Upper lobe of left lung (tissue), 6 donors: ENCODE measurements at regions not wholly inside any gene's neighbourhood (a gene's known extent, or its start where the extent isn't known, plus 50 kb on each side); places are given as distances from the start of the nearest gene placed in this dataset.
A peak's percentile ranks its signal among the peaks of the same experiment; 100 is the strongest.

Experiments used
- ATAC-seq, 2 donors: fragments of 200-7000 bp; cut with Tn5 transposase; one replicate each; pipeline ENCODE4 v1.9.1; 2022; ENCODE audit warnings: mild to moderate bottlenecking in 2 of 2, moderate library complexity in 2 of 2; ENCODE audit not compliant: low FRiP score in 2 of 2
- DNase-seq, 2 donors: peaks; one replicate each; pipeline ENCODE4 v3.0.0-alpha.2; 2019 to 2020
- H3K27ac ChIP-seq, 4 donors: fragments of 200-600 bp; sonication (generic); one replicate each; pipeline ENCODE4 v1.5.1; 2016 to 2019
- H3K27me3 ChIP-seq, 4 donors: fragments of 200-600 bp; sonication (generic); one replicate each; pipeline ENCODE4 v1.5.1; 2017 to 2019
- H3K36me3 ChIP-seq, 4 donors: fragments of 200-600 bp; sonication (generic); one replicate each; pipeline ENCODE4 v1.5.1; 2016 to 2019
- H3K4me1 ChIP-seq, 4 donors: fragments of 200-600 bp; sonication (generic); one replicate each; pipeline ENCODE4 v1.5.1; 2018 to 2019
- H3K4me3 ChIP-seq, 4 donors: fragments of 200-600 bp; sonication (generic); one replicate each; pipeline ENCODE4 v1.5.1; 2017 to 2019; ENCODE audit warnings: mild to moderate bottlenecking in 2 of 4, moderate library complexity in 1 of 4
- H3K9me3 ChIP-seq, 4 donors: fragments of 200-600 bp; sonication (generic); one replicate each; pipeline ENCODE4 v1.5.1; 2018 to 2019
- CTCF ChIP-seq, 6 experiments: fragments of 450-650 bp in 4 of 6; fragments of 200-600 bp in 2 of 6; sonication (generic) in 2 of 6; IDR thresholded peaks; one replicate each; pipeline ENCODE4 v1.5.1; 2016 to 2019; ENCODE audit warnings: antibody characterized with exemption in 6 of 6
- EP300 ChIP-seq, 4 donors: sonication (generic); formaldehyde crosslinking; IDR thresholded peaks; one replicate each; pipeline ENCODE4 v1.5.1; 2017; ENCODE audit warnings: antibody characterized with exemption in 4 of 4, control low read depth in 2 of 4
- POLR2A ChIP-seq, 4 donors: fragments of 450-650 bp; IDR thresholded peaks; one replicate each; pipeline ENCODE4 v1.5.1; 2016 to 2017; ENCODE audit warnings: antibody characterized with exemption in 4 of 4, mild to moderate bottlenecking in 2 of 4
- POLR2AphosphoS5 ChIP-seq, 2 donors: sonication (generic); formaldehyde crosslinking; IDR thresholded peaks; one replicate each; pipeline ENCODE4 v1.5.1; 2017; ENCODE audit warnings: antibody characterized with exemption in 2 of 2
- WGBS, 2 donors: methylation state at CpG; one replicate each; pipeline ENCODE4 v1.1.5; 2017 to 2018; 5-methylcytosine and 5-hydroxymethylcytosine counted together
- small RNA-seq, 4 donors: library from RNA; depleted of rRNA; stranded (forward); fragments of <200 nt; gene quantifications; one replicate each; pipeline ENCODE3, GENCODE V24; 2016
- donor health status: DM: no; HTN: no; CAD: no; lungs with moderate emphysema.
- donor health status: DM: no; HTN: yes; CAD: no; lungs with severe emphysema.

DNA sequence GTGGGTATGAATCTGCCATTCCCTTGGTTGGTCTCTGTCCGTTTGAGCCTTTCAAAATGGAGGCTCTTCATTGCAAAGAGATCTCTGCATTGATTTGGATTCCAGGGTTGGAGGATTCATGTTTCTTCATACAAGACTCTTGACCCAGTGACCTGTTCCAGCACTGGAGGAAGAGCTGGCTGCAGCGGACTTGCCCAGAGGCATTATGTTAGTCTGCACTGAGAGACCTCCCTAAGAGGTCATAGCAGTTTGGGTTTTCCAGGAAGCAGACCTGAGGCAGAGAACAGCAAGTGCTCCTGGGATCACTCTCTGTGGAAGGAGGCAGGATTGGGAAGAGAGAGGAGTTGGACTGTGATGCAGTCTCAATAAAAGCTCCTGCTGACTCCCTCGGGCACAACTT, 57.7 kb upstream of the PTPRT start:
- no peaks in the 10 kb centered on the region for H3K27me3 ChIP-seq
- no peak overlapping the region for H3K4me3 ChIP-seq
- H3K9me3 ChIP-seq, result no peaks in the 10 kb centered on the region
- no peaks in the 10 kb centered on the region for H3K36me3 ChIP-seq
- no peak for ATAC-seq
- H3K4me1 ChIP-seq, result no peaks in the 10 kb centered on the region
- DNase-seq, result no peak
- TF ChIP-seq POLR2AphosphoS5 (IDR thresholded peaks at IDR 0.05) (no peak), POLR2A (IDR thresholded peaks at IDR 0.05) (no peak), CTCF (IDR thresholded peaks at IDR 0.05) (no peak)
- no peak overlapping the region for H3K27ac ChIP-seq
- WGBS, 2 donors, result 57 to 88% methylated on average over 2 to 3 of the region's 3 CpGs

- no peaks in the 10 kb centered on the region for H3K9me3 ChIP-seq
- TF ChIP-seq POLR2AphosphoS5 (IDR thresholded peaks at IDR 0.05) (no peak), POLR2A (IDR thresholded peaks at IDR 0.05) (no peak), EP300 (IDR thresholded peaks at IDR 0.05) (no peak), CTCF (IDR thresholded peaks at IDR 0.05) (no peak)
- H3K4me1 ChIP-seq, result no peaks in the 10 kb centered on the region
- no peaks in the 10 kb centered on the region for H3K27me3 ChIP-seq
- no peak overlapping the region for H3K27ac ChIP-seq
- no peak overlapping the region for H3K4me3 ChIP-seq
- WGBS, 2 donors, result 84 to 93% methylated on average over 2 to 5 of the region's 5 CpGs
- no peaks in the 10 kb centered on the region for H3K36me3 ChIP-seq
- ATAC-seq (no peak), DNase-seq (no peak)
Observed at GRCh38 chr20:43244647-43245046, 54.9 kb upstream of the PTPRT start.

DNA sequence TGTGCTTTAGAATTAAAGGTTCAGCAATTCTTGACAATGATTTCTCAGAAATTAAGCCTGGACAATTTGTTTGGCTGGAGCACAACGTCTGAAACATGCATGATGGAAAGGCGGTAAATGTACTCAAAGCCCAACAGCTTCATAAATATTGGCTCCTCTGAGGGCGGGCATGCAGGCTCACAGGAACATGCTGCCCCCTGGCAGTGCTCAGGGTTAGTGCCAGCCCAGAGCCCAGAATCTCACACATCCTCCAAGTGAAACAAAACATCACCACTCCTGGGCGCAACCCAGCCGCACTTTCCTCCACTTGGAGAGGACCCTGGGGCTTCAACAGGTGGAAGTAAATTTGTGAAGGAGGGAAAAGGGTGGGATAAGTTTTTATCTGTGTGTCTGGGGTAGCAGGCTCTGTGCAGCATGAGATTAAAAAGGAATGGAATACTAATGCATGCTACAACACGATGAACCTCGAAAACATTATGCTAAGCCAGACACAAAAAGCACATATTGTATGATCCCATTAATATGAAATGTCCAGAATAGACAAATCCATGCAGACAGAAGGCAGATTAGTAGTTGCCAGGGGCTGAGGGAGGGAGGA, 54.1 kb upstream of the PTPRT start:
- Histone ChIP-seq H3K27ac (no peak overlapping the region), H3K4me1 (no peaks in the 10 kb centered on the region), H3K9me3 (no peaks in the 10 kb centered on the region), H3K27me3 (no peaks in the 10 kb centered on the region), H3K4me3 (no peak overlapping the region), H3K36me3 (no peaks in the 10 kb centered on the region)
- WGBS, 2 donors, result 41 to 55% methylated on average over 7 of the region's 7 CpGs
- ATAC-seq, result no peak
- DNase-seq, result peak in 1 of 2 donors; percentile 30
- TF ChIP-seq EP300 (IDR thresholded peaks at IDR 0.05) (no peak), POLR2A (IDR thresholded peaks at IDR 0.05) (no peak), POLR2AphosphoS5 (IDR thresholded peaks at IDR 0.05) (no peak), CTCF (IDR thresholded peaks at IDR 0.05) (peak in 1 of 6 experiments; percentile 30)

DNA sequence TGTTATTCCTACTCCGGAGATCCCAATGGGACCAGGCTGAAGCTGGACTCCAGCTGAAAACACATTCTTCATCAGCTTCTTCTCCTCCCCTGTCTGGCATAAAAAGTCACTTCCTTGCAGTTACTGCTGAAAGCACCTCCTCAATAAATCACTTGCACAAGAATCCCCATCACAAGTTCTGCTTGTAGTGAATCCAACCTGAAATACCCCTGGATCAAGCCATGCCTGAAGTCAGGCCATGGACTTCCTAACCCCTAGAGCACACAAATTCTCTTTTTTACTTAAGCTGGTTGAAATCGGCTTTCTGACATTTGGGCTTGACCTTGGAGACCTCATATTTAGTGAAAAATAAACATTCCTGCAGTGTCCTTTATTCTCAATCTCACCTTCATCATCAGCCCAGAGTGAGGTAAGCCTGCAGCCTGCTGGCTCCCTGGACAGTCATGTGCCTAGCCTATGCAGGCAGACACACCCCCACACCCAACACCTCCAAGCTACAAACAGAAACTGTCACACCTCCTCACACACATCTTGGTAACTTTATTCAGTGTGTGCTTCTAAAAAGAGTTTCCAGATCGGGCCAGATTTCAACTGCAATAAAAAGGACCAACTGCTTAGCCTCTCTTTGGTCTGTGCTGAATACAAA, 51.5 kb upstream of the PTPRT start:
- no peak overlapping the region for H3K27ac ChIP-seq
- no peaks in the 10 kb centered on the region for H3K27me3 ChIP-seq
- H3K4me1 ChIP-seq, result no peaks in the 10 kb centered on the region
- ATAC-seq (no peak), DNase-seq (no peak)
- H3K36me3 ChIP-seq, result no peaks in the 10 kb centered on the region
- no peak overlapping the region for H3K4me3 ChIP-seq
- H3K9me3 ChIP-seq, result no peaks in the 10 kb centered on the region
- WGBS, 2 donors, result 65 to 73% methylated on average over 3 of the region's 3 CpGs
- no peak for TF ChIP-seq EP300 (IDR thresholded peaks at IDR 0.05)
- TF ChIP-seq POLR2AphosphoS5 (IDR thresholded peaks at IDR 0.05), result no peak

Small RNA genes lying in the stretch of these regions (small RNA-seq; reads per million reads assigned to genes)
- gene RF00426, result 0 reads per million in 4 donors
